ENCODE measurements at regions not wholly inside any gene's neighbourhood (a gene's known extent, or its start where the extent isn't known, plus 50 kb on each side); places are given as distances from the start of the nearest gene placed in this dataset.
"Not testable (repeated sequence)": the region's sequence is repeated elsewhere in the genome, so short reads cannot be mapped to it uniquely, and the experiment has no call there.

GRCh38 chr10:3321123-3321522 is 148.5 kb upstream of the PITRM1 start:
- no peak for DNase-seq

- no peak for DNase-seq
Observed at GRCh38 chr10:3319811-3320226, 147.2 kb upstream of the PITRM1 start.

- DNase-seq = not testable (repeated sequence)
Observed at GRCh38 chr10:3318480-3318807, 145.9 kb upstream of the PITRM1 start.

DNA sequence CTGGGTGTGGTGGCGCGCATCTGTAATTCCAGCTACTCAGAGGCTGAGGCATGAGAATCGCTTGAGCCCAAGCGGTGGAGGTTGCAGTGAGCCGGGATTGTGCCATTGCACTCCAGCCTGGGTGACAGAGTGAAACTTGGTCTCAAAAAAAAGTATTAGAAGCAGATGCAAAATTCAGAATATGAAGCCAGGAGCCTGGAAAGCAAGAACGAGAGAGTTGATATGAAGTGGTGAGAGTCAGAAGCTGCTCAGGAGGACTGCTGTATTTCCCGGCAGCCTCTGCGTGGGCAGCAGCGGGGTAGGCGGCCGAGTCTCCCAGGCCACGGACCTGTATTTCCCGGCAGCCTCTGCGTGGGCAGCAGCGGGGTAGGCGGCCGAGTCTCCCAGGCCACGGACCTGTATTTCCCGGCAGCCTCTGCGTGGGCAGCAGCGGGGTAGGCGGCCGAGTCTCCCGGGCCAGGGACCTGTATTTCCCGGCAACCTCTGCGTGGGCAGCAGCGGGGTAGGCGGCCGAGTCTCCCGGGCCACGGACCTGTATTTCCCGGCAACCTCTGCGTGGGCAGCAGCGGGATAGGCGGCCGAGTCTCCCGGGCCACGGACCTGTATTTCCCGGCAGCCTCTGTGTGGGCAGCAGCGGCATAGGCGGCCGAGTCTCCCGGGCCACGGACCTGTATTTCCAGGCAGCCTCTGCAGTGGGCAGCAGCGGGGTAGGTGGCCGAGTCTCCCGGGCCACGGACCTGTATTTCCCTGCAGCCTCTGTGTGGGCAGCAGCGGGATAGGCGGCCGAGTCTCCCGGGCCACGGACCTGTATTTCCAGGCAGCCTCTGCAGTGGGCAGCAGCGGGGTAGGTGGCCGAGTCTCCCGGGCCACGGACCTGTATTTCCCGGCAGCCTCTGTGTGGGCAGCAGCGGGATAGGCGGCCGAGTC is 145.2 kb upstream of the PITRM1 start:
- DNase-seq = not testable (repeated sequence)

- not testable (repeated sequence) for DNase-seq
Observed at GRCh38 chr10:3314445-3315085, 142.0 kb upstream of the PITRM1 start.

GRCh38 chr10:3313784-3314444 is 141.3 kb upstream of the PITRM1 start:
- DNase-seq = not testable (repeated sequence)

- no peak for DNase-seq
Observed at GRCh38 chr10:3312403-3312940, 139.9 kb upstream of the PITRM1 start.

DNA sequence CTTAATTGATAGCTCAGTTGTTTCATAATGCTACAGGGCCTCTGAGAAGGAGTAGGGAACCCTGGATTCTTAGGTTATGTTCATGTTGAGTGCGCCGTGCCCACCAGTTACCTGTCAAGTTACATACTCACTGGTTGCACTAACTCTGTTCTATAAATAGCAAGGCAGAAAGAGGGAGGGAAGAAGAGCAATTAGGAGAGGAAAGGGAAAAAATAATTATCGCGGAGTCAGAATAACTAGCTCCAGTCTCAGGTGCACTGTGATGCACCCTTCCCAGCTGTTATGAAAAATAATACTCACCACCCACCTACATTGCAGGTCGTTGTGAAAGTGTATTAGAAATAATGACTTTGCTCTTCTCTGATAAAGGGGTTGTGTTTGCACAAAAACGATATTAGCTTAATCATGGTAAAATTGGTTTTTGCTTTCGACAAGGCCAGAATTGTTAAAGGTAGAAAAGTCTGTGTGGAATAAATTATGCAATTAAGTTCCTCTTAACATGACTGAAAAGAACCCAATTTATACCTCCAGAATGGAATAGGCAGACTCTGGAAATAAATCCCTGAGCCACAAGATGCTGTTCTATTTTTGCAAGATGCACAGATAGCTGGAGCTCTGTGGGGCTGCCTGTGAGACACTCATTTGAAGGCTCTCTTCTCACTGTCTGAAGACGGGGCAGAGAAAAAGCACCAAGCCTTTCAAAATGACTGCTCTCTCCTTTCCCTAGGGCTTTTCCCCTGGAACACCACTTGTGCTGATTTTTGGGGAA is 137.6 kb upstream of the PITRM1 start:
- DNase-seq = peak in 3 of 56 donors; percentile 10 to 25 (median 24)

GRCh38 chr10:3306050-3306449 is 133.5 kb upstream of the PITRM1 start:
- DNase-seq = no peak

DNA sequence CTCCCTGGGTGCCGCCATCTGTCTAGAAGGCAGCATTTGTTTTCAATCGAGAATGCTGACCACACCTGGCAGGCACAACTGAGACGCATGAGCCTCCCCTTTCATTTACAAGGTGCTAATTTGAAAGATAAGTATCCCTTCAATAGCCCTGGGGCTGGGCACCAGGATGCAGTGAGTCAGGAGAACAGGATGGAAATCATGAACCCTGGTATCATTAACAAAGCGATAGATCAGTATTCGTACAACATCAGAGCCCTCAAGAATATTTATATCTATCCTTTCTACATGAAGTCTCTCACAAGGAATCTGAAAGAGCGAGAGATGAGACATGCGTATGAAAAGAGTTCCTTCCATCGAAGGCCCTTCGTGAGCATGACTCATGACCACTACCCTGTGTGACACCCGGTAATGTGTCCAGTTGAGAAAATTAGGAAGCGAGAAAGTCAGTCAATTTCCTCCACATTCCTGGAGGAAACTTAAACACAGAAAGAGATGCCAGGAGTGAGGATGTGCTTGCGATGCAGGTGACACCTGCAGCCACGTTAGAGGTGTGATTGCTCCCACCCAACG is 123.1 kb upstream of the PITRM1 start:
- DNase-seq = no peak

DNA sequence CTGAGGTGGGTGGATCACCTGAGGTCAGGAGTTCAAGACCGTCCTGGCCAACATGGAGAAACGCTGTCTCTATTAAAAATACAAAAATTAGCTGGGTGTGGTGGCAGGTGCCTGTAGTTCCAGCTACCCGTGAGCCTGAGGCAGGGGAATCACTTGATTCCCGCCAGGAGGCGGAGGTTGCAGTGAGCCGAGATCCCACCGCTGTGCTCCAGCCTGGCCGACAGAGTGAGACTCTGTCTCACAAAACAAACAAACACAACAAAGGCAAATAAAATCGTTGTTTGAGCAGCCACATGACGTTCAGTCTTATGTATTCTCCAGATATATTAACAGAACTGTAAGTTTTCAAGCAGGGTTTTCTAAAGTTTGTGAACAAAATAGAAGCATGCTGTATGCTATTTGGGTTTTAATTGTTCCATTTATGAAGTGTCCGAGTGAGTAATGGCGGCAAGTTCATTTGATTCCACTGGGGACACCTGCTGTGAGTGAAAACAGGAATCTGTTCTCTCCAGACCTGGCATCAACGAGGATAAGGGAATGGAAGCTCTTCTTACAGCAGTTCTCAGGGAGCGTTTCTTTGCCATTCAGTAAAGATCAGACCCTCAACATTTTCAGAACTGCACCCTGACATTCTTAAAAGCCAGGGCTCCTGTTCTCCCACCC is 122.5 kb upstream of the PITRM1 start:
- DNase-seq = no peak

GRCh38 chr10:3293581-3294431 is 121.2 kb upstream of the PITRM1 start:
- DNase-seq = no peak

GRCh38 chr10:3292636-3293035 is 120.1 kb upstream of the PITRM1 start:
- no peak for DNase-seq

DNA sequence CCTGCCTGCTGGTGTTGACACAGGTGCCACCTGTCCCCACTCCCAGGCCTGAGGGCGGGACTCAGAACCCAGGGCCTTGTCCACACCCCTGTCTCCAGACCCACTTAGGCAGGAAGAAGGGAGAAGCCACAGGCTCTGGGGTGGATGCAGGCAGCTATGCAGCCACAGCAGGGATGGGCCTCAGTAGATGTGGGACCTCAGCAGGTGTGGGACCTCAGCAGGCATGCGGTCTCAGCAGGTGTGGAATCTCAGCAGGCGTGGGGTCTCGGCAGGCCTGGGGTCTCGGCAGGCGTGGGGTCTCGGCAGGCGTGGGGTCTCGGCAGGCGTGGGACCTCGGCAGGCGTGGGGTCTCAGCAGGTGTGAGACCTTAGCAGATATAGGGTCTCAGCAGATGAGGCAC is 118.0 kb upstream of the PITRM1 start:
- DNase-seq = no peak

DNA sequence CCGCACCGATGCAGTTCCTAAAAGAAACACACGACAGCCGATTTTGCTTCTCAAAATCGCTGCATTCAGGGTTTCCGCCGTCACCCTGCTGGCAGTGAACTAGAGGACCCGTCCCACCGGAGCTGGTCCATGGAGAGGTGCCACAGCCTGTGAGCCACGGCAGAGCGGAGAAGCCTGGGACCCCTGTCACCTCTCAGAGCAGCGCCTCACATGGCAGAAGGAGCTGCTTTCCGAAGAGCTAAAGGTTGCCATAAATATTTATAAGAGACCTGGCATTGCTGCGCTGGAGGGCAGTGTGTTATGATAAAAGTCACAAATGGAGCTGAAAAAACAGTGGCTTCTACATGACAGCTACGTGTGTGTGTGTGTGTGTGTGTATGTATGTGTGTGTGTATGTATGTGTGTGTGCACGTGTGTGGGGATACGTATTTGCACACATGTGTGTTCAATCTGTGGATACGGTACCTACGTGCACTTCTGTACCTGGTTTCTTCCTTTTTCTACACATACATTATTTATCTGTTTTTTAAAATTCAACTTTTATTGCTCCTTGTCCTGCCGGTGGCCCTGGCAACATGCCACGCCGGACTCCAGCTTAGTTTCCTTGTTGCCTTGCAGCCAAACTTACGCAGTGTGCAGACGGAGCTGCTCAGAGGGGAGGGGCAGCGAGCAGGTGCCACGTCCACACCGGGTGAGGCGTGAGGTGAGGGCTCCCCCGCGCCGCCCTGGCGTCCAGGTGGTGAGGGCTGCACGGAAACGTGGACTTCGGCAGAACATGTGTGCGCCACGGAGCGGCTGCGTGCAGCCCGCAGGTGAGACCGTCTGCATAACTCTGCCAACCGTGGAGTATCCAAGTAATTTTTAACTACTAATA is 115.2 kb upstream of the PITRM1 start:
- DNase-seq = no peak

GRCh38 chr10:3282674-3283017 is 110.1 kb upstream of the PITRM1 start:
- no peak for DNase-seq

DNA sequence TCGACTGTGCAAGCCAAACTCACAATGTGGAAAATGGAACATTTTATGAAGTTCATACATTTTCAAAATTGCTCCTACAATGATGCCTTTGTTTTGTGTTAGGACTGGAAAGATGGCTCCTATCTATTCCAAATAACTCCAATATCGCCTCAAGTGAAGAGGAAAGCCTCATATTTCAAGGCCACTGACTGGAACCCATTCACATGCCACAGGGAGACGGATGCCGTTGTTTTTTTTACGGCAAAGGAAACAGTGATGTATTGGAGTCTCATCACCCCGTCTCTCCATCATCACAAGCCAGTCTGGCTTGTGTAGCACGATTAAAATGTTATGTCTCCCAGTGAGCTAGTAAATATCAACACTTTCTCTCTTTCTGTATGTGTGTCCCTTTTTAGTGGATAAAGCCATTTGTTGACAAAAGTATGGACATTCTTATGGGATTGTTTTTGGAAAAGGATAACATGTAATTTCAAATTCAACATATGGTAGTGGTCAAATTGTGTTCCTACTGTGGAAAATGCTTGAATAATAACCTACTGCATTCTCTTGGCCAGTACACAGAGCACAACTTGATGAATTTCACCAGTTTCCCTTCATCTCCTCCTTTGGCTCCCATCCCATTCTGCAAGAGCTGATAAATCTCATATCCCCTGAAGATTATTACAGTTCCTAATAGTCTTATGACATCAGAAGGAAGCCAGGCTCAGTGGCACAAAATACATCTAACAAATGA is 109.5 kb upstream of the PITRM1 start:
- DNase-seq = no peak

DNA sequence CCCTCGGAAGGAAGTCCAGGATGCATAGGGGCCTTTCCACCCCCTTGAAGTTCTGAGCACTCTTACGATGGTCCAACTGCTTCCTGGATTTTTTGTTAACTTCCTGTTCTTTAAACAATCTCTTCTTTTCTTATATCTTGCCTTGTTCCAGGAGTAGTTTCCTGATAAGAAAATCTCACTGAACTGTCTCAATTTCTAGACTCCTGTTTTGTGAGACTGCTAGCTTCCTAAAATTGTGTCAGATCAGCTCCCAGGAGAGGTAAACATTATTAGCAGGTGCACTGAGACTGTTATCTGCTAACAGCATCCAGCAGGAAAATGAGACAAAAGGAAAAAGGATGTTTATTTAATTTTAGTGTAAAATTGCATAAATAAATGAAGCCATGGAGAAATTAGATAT is 106.2 kb upstream of the PITRM1 start:
- no peak for DNase-seq

Measured in amygdala (tissue), 56 donors.